CD4-positive, alpha-beta T cell (primary cell): ENCODE measurements at regions not wholly inside any gene's neighbourhood (a gene's known extent, or its start where the extent isn't known, plus 50 kb on each side); places are given as distances from the start of the nearest gene placed in this dataset.

Experiments used
- ATAC-seq: fragments of 200-7000 bp; cut with Tn5 transposase; one replicate; pipeline ENCODE4 v1.10.0; 2022; ENCODE audit warnings: mild to moderate bottlenecking; ENCODE audit not compliant: poor library complexity
- CTCF ChIA-PET: fragments of 350-600 bp; sonication (Branson Sonifier 250); formaldehyde crosslinking; loops from one replicate; lab custom pipeline; 2021; ENCODE audit warnings: antibody characterized with exemption, inconsistent platforms; lab: Charles Lee
- POLR2A ChIA-PET: fragments of 350-600 bp; sonication (Branson Sonifier 250); formaldehyde crosslinking; loops from one replicate; lab custom pipeline; 2021; ENCODE audit warnings: antibody characterized with exemption, inconsistent platforms; lab: Charles Lee
- DNase-seq, 14 experiments: peaks; one replicate each; pipeline ENCODE4 v3.0.0-alpha.2; 2013 to 2020; ENCODE audit warnings: mixed read lengths in 2 of 14
- H3K27ac ChIP-seq, 2 donors: one replicate each; pipeline versions ENCODE4 v1.5.1 to v1.7.0; 2013; ENCODE audit warnings: low read length in 2 of 2, low read depth in 1 of 2, mild to moderate bottlenecking in 1 of 2
- H3K27me3 ChIP-seq, 2 experiments: 1 replicate in 1 of 2; 2 replicates in 1 of 2; pipeline versions ENCODE4 v1.6.1 to v1.7.0; 2013; ENCODE audit warnings: low read length in 2 of 2, control low read depth in 1 of 2, mild to moderate bottlenecking in 1 of 2, moderate library complexity in 1 of 2; ENCODE audit not compliant: insufficient read depth in 2 of 2, control insufficient read depth in 1 of 2
- H3K36me3 ChIP-seq: one replicate; pipeline ENCODE4 v1.6.1; 2013; ENCODE audit warnings: low read length, control low read depth; ENCODE audit not compliant: insufficient read depth
- H3K4me1 ChIP-seq: one replicate; pipeline ENCODE4 v1.6.1; 2013; ENCODE audit warnings: low read length, control low read depth; ENCODE audit not compliant: insufficient read depth
- H3K4me3 ChIP-seq: one replicate; pipeline ENCODE4 v1.5.1; 2013; ENCODE audit warnings: mild to moderate bottlenecking, low read length, moderate library complexity
- H3K9me3 ChIP-seq, 2 experiments: 1 replicate in 1 of 2; 2 replicates in 1 of 2; pipeline versions ENCODE4 v1.6.1 to v1.7.0; 2013; ENCODE audit warnings: low read length in 2 of 2, mild to moderate bottlenecking in 2 of 2, control low read depth in 1 of 2, moderate library complexity in 1 of 2; ENCODE audit not compliant: control insufficient read depth in 1 of 2, insufficient read depth in 1 of 2
- H3K27ac Mint-ChIP-seq: one replicate; pipeline ENCODE4 v1.8.0; 2020; ENCODE audit warnings: mixed read lengths
- H3K27me3 Mint-ChIP-seq: one replicate; pipeline ENCODE4 v1.8.0; 2021; ENCODE audit warnings: mixed read lengths
- H3K36me3 Mint-ChIP-seq: one replicate; pipeline ENCODE4 v1.8.0; 2021; ENCODE audit warnings: low read depth, mixed read lengths
- H3K4me1 Mint-ChIP-seq: one replicate; pipeline ENCODE4 v1.8.0; 2021; ENCODE audit warnings: low read depth, mixed read lengths
- H3K4me3 Mint-ChIP-seq: one replicate; pipeline ENCODE4 v1.8.0; 2020; ENCODE audit warnings: mild to moderate bottlenecking, mixed read lengths
- H3K9me3 Mint-ChIP-seq: one replicate; pipeline ENCODE4 v1.8.0; 2020; ENCODE audit warnings: mixed read lengths
- CTCF ChIP-seq: fragments of 200-600 bp; IDR thresholded peaks from one replicate; pipeline ENCODE4 v1.8.0; 2022; ENCODE audit warnings: antibody characterized with exemption, mild to moderate bottlenecking
- intact Hi-C, 2 experiments: fragments of 100-400 bp; cut with DNase I in 1 of 2; cut with micrococcal nuclease in 1 of 2; formaldehyde crosslinking; loops; one replicate each; pipeline versions ENCODE4 v1.15.1 to v1.9.0; 2023 to 2025; cut with DNase I, micrococcal nuclease

DNA sequence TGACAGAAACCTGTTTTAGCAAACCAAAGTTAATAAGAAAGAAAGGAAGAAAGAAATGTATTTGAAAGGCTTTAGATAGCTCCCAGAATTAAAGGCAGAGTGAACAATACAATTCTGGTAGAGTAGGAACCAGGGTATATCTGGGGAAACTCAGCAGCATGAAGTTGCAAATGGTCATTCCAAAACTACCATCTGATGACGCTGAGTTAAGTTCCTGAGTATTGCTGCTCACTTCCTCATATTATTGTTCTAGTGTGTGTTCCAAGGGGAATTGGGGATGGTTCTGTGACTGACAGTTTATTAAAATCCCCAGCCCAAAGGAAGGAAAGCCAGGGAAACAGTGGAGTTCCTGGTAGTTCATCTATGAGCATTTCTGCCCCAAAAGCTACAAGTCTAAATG is 88.3 kb upstream of the FRMD4B start:
- Mint-ChIP-seq H3K27me3 (peaks cover 12% of the 10 kb centered on the region), H3K9me3 (peaks cover 5% of the 10 kb centered on the region), H3K27ac (no peak overlapping the region), H3K4me3 (no peak overlapping the region), H3K4me1 (no peaks in the 10 kb centered on the region), H3K36me3 (no peaks in the 10 kb centered on the region)
- Histone ChIP-seq H3K4me3 (no peak overlapping the region), H3K36me3 (no peaks in the 10 kb centered on the region), H3K27me3 (no peaks in the 10 kb centered on the region), H3K9me3 (no peaks in the 10 kb centered on the region), H3K27ac (no peak overlapping the region), H3K4me1 (no peaks in the 10 kb centered on the region)
- no peak for TF ChIP-seq CTCF
- POLR2A ChIA-PET, result no interaction called here
- intact Hi-C loops, result no loop called here
- CTCF ChIA-PET, result no interaction called here
- ATAC-seq, result no peak
- DNase-seq, result no peak

DNA sequence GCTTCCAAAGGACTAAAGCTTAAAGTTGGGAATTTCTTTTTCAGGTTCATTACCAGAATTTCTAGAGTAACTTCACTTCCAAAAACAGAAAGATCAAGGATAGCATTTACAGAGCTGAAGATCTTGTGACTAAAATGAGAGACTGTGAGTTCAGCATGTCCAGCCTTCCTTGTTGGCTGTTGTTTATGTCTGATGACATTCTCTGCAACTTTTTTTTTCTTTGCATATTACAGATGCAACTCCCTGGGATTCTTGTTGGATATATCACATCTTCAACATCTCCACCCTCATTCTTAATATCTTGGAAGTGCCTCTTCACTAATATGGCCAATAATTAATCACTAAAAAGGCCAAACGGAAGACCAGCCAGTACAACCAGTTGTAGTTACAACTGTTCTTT is 86.2 kb upstream of the FRMD4B start:
- peaks cover 12% of the 10 kb centered on the region for H3K27me3 Mint-ChIP-seq
- intact Hi-C loops, result no loop called here
- Histone ChIP-seq H3K4me1 (no peaks in the 10 kb centered on the region), H3K9me3 (no peaks in the 10 kb centered on the region), H3K27ac (no peak overlapping the region), H3K36me3 (no peaks in the 10 kb centered on the region), H3K27me3 (peaks cover 0 to 6% of the 10 kb centered on the region in 2 experiments), H3K4me3 (no peak overlapping the region)
- ATAC-seq (no peak), DNase-seq (no peak)
- no peak overlapping the region for H3K4me3 Mint-ChIP-seq
- H3K4me1 Mint-ChIP-seq, result no peaks in the 10 kb centered on the region
- peaks cover 3% of the 10 kb centered on the region for H3K9me3 Mint-ChIP-seq
- CTCF ChIA-PET, result no interaction called here
- no peak overlapping the region for H3K27ac Mint-ChIP-seq
- no peak for TF ChIP-seq CTCF
- POLR2A ChIA-PET, result no interaction called here
- H3K36me3 Mint-ChIP-seq, result no peaks in the 10 kb centered on the region

- Histone ChIP-seq H3K36me3 (no peaks in the 10 kb centered on the region), H3K9me3 (no peaks in the 10 kb centered on the region), H3K27me3 (peaks cover 0 to under 1% of the 10 kb centered on the region in 2 experiments), H3K4me1 (no peaks in the 10 kb centered on the region), H3K4me3 (no peak overlapping the region), H3K27ac (no peak overlapping the region)
- DNase-seq (no peak), ATAC-seq (no peak)
- no peak for TF ChIP-seq CTCF
- no peak overlapping the region for H3K27ac Mint-ChIP-seq
- no peaks in the 10 kb centered on the region for H3K36me3 Mint-ChIP-seq
- no peaks in the 10 kb centered on the region for H3K4me1 Mint-ChIP-seq
- ChIA-PET CTCF (no interaction called here), POLR2A (no interaction called here)
- peaks cover 5% of the 10 kb centered on the region for H3K27me3 Mint-ChIP-seq
- intact Hi-C loops, result no loop called here
- peaks cover 2% of the 10 kb centered on the region for H3K9me3 Mint-ChIP-seq
- H3K4me3 Mint-ChIP-seq, result no peak overlapping the region
These were observed 77.6 kb upstream of the FRMD4B start for GRCh38 chr3:69463531-69463930.
